CD4-positive, alpha-beta memory T cell (primary cell): ENCODE measurements at regions not wholly inside any gene's neighbourhood (a gene's known extent, or its start where the extent isn't known, plus 50 kb on each side); places are given as distances from the start of the nearest gene placed in this dataset.

ENCODE experiments used
- CTCF ChIA-PET: fragments of 350-600 bp; sonication (Branson Sonifier 250); formaldehyde crosslinking; loops from one replicate; lab custom pipeline; 2021; ENCODE audit warnings: inconsistent platforms; ENCODE audit not compliant: partially characterized antibody; lab: Charles Lee
- POLR2A ChIA-PET: fragments of 350-600 bp; sonication (Branson Sonifier 250); formaldehyde crosslinking; loops from one replicate; lab custom pipeline; 2021; ENCODE audit not compliant: partially characterized antibody; lab: Charles Lee
- DNase-seq, 5 donors: peaks; one replicate each; pipeline versions ENCODE4 v3.0.0 to v3.0.0-alpha.2; 2020 to 2022; ENCODE audit warnings: mixed read lengths in 1 of 5
- H3K27ac ChIP-seq: one replicate; pipeline ENCODE4 v1.7.0; 2013; ENCODE audit warnings: low read depth, low read length
- H3K27me3 ChIP-seq: 2 replicates; pipeline ENCODE4 v1.7.0; 2013; ENCODE audit warnings: mild to moderate bottlenecking, low read length, moderate library complexity; ENCODE audit not compliant: insufficient read depth
- H3K36me3 ChIP-seq: 2 replicates; pipeline ENCODE4 v1.7.0; 2013; ENCODE audit warnings: mild to moderate bottlenecking, low read length, moderate library complexity; ENCODE audit not compliant: insufficient read depth
- H3K4me1 ChIP-seq: 2 replicates; pipeline ENCODE4 v1.7.0; 2013; ENCODE audit warnings: mild to moderate bottlenecking, low read length, moderate library complexity; ENCODE audit not compliant: insufficient read depth
- H3K4me3 ChIP-seq, 2 donors: one replicate each; pipeline ENCODE4 v1.7.0; 2013; ENCODE audit warnings: low read length in 2 of 2, mild to moderate bottlenecking in 1 of 2
- H3K9me3 ChIP-seq, 2 donors: one replicate each; pipeline ENCODE4 v1.7.0; 2013; ENCODE audit warnings: low read length in 2 of 2, control low read depth in 1 of 2; ENCODE audit not compliant: control insufficient read depth in 1 of 2
- H3K27ac Mint-ChIP-seq, 7 donors: one replicate each; pipeline ENCODE4 v1.8.0; 2020 to 2021; ENCODE audit warnings: mixed read lengths in 7 of 7, mild to moderate bottlenecking in 6 of 7, inconsistent platforms in 3 of 7, moderate library complexity in 3 of 7
- H3K27me3 Mint-ChIP-seq, 2 donors: one replicate each; pipeline ENCODE4 v1.8.0; 2020 to 2021; ENCODE audit warnings: mixed read lengths in 2 of 2
- H3K36me3 Mint-ChIP-seq, 2 donors: one replicate each; pipeline ENCODE4 v1.8.0; 2020 to 2021; ENCODE audit warnings: mixed read lengths in 2 of 2, inconsistent platforms in 1 of 2, mild to moderate bottlenecking in 1 of 2
- H3K4me1 Mint-ChIP-seq, 4 donors: one replicate each; pipeline ENCODE4 v1.8.0; 2020 to 2021; ENCODE audit warnings: mixed read lengths in 4 of 4, mild to moderate bottlenecking in 1 of 4
- H3K4me3 Mint-ChIP-seq, 8 donors: one replicate each; pipeline ENCODE4 v1.8.0; 2020 to 2021; ENCODE audit warnings: mixed read lengths in 8 of 8, mild to moderate bottlenecking in 7 of 8, moderate library complexity in 6 of 8, inconsistent platforms in 3 of 8
- H3K9me3 Mint-ChIP-seq, 8 donors: one replicate each; pipeline ENCODE4 v1.8.0; 2020 to 2021; ENCODE audit warnings: mixed read lengths in 8 of 8, mild to moderate bottlenecking in 5 of 8, inconsistent platforms in 3 of 8, moderate library complexity in 1 of 8
- intact Hi-C: fragments of 100-400 bp; cut with micrococcal nuclease; formaldehyde crosslinking; loops from one replicate; pipeline ENCODE4 v1.15.1; 2023

DNA sequence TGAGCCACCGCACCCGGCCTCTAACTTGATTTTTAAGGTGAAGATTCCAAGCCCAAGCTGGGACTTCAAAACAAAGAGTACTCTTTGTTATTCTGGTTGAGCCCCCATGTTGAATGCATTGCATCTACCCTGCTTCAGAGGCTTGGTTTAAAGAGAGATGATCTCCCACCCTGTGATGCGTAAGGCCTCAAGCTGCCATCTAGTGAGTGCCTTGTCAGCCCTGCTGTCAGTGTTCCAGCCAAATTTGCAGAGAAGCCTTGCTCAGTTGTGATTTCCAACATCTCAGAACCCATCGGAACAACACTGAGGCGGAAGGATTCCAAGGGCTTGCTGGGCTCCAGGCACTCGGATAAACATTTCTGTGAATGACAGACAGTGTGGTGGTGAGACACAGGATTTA, 210.7 kb upstream of the RGMA start:
- CTCF ChIA-PET, result no interaction called here
- Histone ChIP-seq H3K4me3 (no peak overlapping the region), H3K4me1 (no peaks in the 10 kb centered on the region), H3K9me3 (no peaks in the 10 kb centered on the region), H3K27me3 (no peaks in the 10 kb centered on the region), H3K36me3 (no peaks in the 10 kb centered on the region), H3K27ac (no peak overlapping the region)
- H3K9me3 Mint-ChIP-seq, result peaks cover 0 to 2% (median 0%) of the 10 kb centered on the region in 8 donors
- no peak for DNase-seq
- H3K4me3 Mint-ChIP-seq, result no peak overlapping the region
- H3K27me3 Mint-ChIP-seq, result peaks cover 0 to 4% of the 10 kb centered on the region in 2 donors
- no peaks in the 10 kb centered on the region for H3K4me1 Mint-ChIP-seq
- intact Hi-C loops, result no loop called here
- H3K36me3 Mint-ChIP-seq, result no peaks in the 10 kb centered on the region
- no peak overlapping the region for H3K27ac Mint-ChIP-seq
- POLR2A ChIA-PET, result no interaction called here

DNA sequence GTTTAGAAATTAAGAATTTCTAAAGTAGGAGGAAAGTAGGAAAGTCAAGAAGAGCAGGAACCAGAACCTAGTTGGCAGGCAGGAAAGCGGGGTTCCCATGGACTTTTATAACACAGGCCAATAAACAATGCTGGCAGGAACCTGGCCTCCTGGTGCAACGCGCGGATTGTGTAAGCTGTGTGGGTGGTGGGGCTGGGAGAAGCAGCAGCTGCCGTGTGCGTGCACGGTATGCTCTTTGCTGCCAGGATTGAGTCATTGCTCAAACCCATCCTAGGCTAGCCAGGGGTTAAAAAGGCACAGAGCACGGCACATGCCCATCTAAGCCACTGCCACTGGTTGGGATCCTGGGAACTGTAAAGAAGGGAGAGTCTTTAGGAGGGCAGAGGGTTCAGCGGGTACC, 209.9 kb upstream of the RGMA start:
- Mint-ChIP-seq H3K27ac (no peak overlapping the region), H3K4me3 (no peak overlapping the region), H3K36me3 (no peaks in the 10 kb centered on the region), H3K27me3 (peaks cover 0 to 4% of the 10 kb centered on the region in 2 donors), H3K4me1 (no peaks in the 10 kb centered on the region), H3K9me3 (no peaks in the 10 kb centered on the region)
- intact Hi-C loops, result no loop called here
- H3K9me3 ChIP-seq, result no peaks in the 10 kb centered on the region
- H3K4me1 ChIP-seq, result no peaks in the 10 kb centered on the region
- no peaks in the 10 kb centered on the region for H3K36me3 ChIP-seq
- ChIA-PET CTCF (no interaction called here), POLR2A (no interaction called here)
- DNase-seq, result no peak
- no peak overlapping the region for H3K4me3 ChIP-seq
- no peak overlapping the region for H3K27ac ChIP-seq
- no peaks in the 10 kb centered on the region for H3K27me3 ChIP-seq

DNA sequence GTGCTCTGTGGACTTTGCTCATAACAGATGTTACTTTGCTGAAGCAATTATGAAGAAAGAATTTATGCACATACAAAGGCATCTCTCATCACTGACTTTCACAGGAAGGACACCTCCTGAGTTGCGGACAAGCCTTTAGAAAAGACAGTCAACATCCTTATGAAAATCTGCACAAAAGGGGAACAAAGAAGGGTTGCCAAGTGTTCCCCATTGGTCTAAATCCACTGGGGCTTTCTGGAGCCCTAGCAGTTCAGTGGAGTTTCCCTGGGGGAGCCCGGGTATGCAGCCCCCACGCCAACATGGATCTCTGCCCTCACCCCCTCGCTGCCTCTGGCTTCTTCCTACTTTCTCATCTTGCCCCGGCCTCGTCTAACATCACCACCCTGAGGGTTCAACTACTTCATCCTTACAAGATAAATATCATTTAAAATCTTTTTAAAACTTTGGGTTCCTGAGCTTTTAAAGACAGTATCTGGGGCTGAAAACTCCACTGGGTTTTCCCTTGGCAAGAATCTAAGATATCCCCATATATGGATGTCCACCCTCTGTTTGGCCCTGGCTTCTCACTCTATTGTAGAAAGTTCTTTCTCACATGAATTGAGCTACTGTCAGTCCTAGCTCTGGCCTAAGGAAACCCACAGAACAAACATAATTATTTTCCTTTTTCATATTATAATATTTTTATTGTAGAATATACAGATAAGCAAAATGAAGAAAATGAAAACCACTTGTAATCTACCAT, 207.9 kb upstream of the RGMA start:
- ChIA-PET CTCF (no interaction called here), POLR2A (no interaction called here)
- Histone ChIP-seq H3K4me1 (no peaks in the 10 kb centered on the region), H3K27ac (no peak overlapping the region), H3K9me3 (no peaks in the 10 kb centered on the region), H3K36me3 (no peaks in the 10 kb centered on the region), H3K27me3 (no peaks in the 10 kb centered on the region), H3K4me3 (no peak overlapping the region)
- Mint-ChIP-seq H3K27ac (no peak overlapping the region), H3K36me3 (no peaks in the 10 kb centered on the region), H3K4me1 (no peaks in the 10 kb centered on the region), H3K27me3 (peaks cover 0 to 1% of the 10 kb centered on the region in 2 donors), H3K4me3 (no peak overlapping the region), H3K9me3 (no peaks in the 10 kb centered on the region)
- intact Hi-C loops, result no loop called here
- no peak for DNase-seq

- Mint-ChIP-seq H3K4me3 (no peak overlapping the region), H3K4me1 (peaks cover 0 to 1% (median 0%) of the 10 kb centered on the region in 4 donors), H3K27ac (no peak overlapping the region), H3K27me3 (peaks cover 7 to 10% of the 10 kb centered on the region in 2 donors), H3K36me3 (no peaks in the 10 kb centered on the region), H3K9me3 (no peaks in the 10 kb centered on the region)
- Histone ChIP-seq H3K36me3 (no peaks in the 10 kb centered on the region), H3K27ac (no peak overlapping the region), H3K27me3 (no peaks in the 10 kb centered on the region), H3K4me1 (no peaks in the 10 kb centered on the region), H3K9me3 (no peaks in the 10 kb centered on the region), H3K4me3 (no peak overlapping the region)
- CTCF ChIA-PET, result no interaction called here
- intact Hi-C loops, result no loop called here
- POLR2A ChIA-PET, result no interaction called here
- DNase-seq, result no peak
Measured at GRCh38 chr15:93294896-93295295, 205.9 kb upstream of the RGMA start.

DNA sequence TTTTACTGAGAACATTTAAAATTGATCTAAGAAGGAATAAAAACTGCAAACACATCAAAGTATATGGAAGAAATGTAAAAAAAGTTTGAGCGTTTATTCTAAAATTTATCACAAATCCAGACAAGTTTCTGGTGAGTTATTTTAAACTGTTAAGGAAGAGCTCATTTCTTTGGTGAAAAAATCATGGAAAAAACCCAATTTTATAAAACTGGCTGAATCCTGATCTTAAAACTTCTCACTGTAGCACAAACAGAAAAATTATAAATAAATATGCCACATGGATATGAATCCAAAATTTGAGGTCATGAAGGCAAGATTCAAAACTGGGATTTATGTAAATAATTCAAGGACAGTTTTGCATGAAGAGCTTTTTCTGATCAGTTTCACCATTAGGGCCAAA, 205.1 kb upstream of the RGMA start:
- Histone ChIP-seq H3K4me1 (no peaks in the 10 kb centered on the region), H3K27me3 (no peaks in the 10 kb centered on the region), H3K36me3 (no peaks in the 10 kb centered on the region), H3K9me3 (no peaks in the 10 kb centered on the region), H3K4me3 (no peak overlapping the region), H3K27ac (no peak overlapping the region)
- H3K27me3 Mint-ChIP-seq, result peaks cover 9 to 10% of the 10 kb centered on the region in 2 donors
- intact Hi-C loops, result no loop called here
- H3K36me3 Mint-ChIP-seq, result no peaks in the 10 kb centered on the region
- H3K27ac Mint-ChIP-seq, result no peak overlapping the region
- no peak for DNase-seq
- CTCF ChIA-PET, result no interaction called here
- H3K4me1 Mint-ChIP-seq, result peaks cover 0 to 2% (median 0%) of the 10 kb centered on the region in 4 donors
- H3K9me3 Mint-ChIP-seq, result no peaks in the 10 kb centered on the region
- H3K4me3 Mint-ChIP-seq, result no peak overlapping the region
- POLR2A ChIA-PET, result no interaction called here

DNA sequence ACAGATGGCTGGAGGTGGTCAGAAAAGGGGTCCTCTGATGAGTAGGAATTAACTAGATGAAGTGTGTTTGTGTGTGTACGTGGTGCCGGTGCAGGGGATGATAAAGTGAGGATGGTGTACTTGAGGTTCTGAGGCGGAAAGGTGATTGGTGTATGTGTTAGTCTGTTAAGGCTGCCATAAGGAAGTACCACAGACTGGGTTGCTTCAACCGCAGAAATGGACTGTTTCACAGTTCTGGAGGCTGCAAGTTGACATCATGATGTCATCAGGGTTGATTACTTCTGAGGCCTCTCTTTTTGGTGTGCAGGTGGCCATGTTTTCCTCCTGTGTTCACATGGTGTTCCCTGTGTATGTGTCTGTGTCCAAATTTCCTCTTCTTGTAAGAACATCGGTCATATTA, 202.4 kb upstream of the RGMA start:
- CTCF ChIA-PET, result no interaction called here
- H3K4me1 Mint-ChIP-seq, result peaks cover 0 to 2% (median 0%) of the 10 kb centered on the region in 4 donors
- intact Hi-C loops, result no loop called here

GRCh38 chr15:93290618-93290946, 201.6 kb upstream of the RGMA start:
- H3K27me3 ChIP-seq, result no peaks in the 10 kb centered on the region
- Mint-ChIP-seq H3K4me3 (no peak overlapping the region), H3K27me3 (peaks cover 10 to 16% of the 10 kb centered on the region in 2 donors), H3K27ac (no peak overlapping the region), H3K9me3 (no peaks in the 10 kb centered on the region), H3K36me3 (no peaks in the 10 kb centered on the region), H3K4me1 (peaks cover 0 to 2% (median 0%) of the 10 kb centered on the region in 4 donors)
- H3K27ac ChIP-seq, result no peak overlapping the region
- ChIA-PET POLR2A (no interaction called here), CTCF (no interaction called here)
- H3K4me1 ChIP-seq, result no peaks in the 10 kb centered on the region
- H3K4me3 ChIP-seq, result no peak overlapping the region
- H3K9me3 ChIP-seq, result no peaks in the 10 kb centered on the region
- intact Hi-C loops, result no loop called here
- no peaks in the 10 kb centered on the region for H3K36me3 ChIP-seq
- DNase-seq, result no peak

More for the DNA sequence above, 202.4 kb upstream of the RGMA start:
- Mint-ChIP-seq H3K27me3 (peaks cover 10 to 12% of the 10 kb centered on the region in 2 donors), H3K4me3 (no peak overlapping the region), H3K27ac (no peak overlapping the region), H3K9me3 (no peaks in the 10 kb centered on the region), H3K36me3 (no peaks in the 10 kb centered on the region)
- Histone ChIP-seq H3K4me3 (no peak overlapping the region), H3K27ac (no peak overlapping the region), H3K4me1 (no peaks in the 10 kb centered on the region), H3K27me3 (no peaks in the 10 kb centered on the region), H3K9me3 (no peaks in the 10 kb centered on the region), H3K36me3 (no peaks in the 10 kb centered on the region)
- POLR2A ChIA-PET, result no interaction called here
- no peak for DNase-seq
